ENCODE measurements at regions not wholly inside any gene's neighbourhood (a gene's known extent, or its start where the extent isn't known, plus 50 kb on each side); places are given as distances from the start of the nearest gene placed in this dataset.

- WGBS, 2 donors (ENCODE audit: low coverage in 1 of 2) = 59 to 73% methylated on average over 2 of the region's 2 CpGs
- H3K27me3 ChIP-seq = no peaks in the 10 kb centered on the region
- no peak overlapping the region for H3K4me3 ChIP-seq
- DNase-seq = no peak
- TF ChIP-seq POLR2AphosphoS5 (IDR thresholded peaks at IDR 0.05) (no peak), CTCF (IDR thresholded peaks at IDR 0.05) (no peak), EP300 (IDR thresholded peaks at IDR 0.05; ENCODE audit: low read depth) (no peak), POLR2A (IDR thresholded peaks at IDR 0.05) (no peak)
- in situ Hi-C loops (cut with MboI; ENCODE audit: low pct_ligation_motif_present in 1 of 4, low pct_unique_long_range_greater_than_20kb in 1 of 4, low sequenced_read_pairs in 3 of 4) (loop anchor here (25.0 kb wide), 4 partner anchors 264 to 1239 kb away; no protein-coding TSS in a partner anchor), intact Hi-C loops (cut with DNase I; ENCODE audit: low total_unique reads) (no loop called here)
- H3K4me1 ChIP-seq = no peaks in the 10 kb centered on the region
- H3K36me3 ChIP-seq = no peaks in the 10 kb centered on the region
- no peaks in the 10 kb centered on the region for H3K9me3 ChIP-seq
- no peak overlapping the region for H3K27ac ChIP-seq
Measured at GRCh38 chr6:53998303-53998702, 112.9 kb upstream of the MLIP start.

- H3K27me3 ChIP-seq = no peaks in the 10 kb centered on the region
- intact Hi-C loops (cut with DNase I; ENCODE audit: low total_unique reads) (no loop called here), in situ Hi-C loops (cut with MboI; ENCODE audit: low pct_ligation_motif_present in 1 of 4, low pct_unique_long_range_greater_than_20kb in 1 of 4, low sequenced_read_pairs in 3 of 4) (loop anchor here (25.0 kb wide), 4 partner anchors 263 to 1238 kb away; no protein-coding TSS in a partner anchor)
- no peak for DNase-seq
- H3K4me1 ChIP-seq = no peaks in the 10 kb centered on the region
- no peaks in the 10 kb centered on the region for H3K9me3 ChIP-seq
- TF ChIP-seq CTCF (IDR thresholded peaks at IDR 0.05) (no peak), POLR2AphosphoS5 (IDR thresholded peaks at IDR 0.05) (no peak), POLR2A (IDR thresholded peaks at IDR 0.05) (no peak), EP300 (IDR thresholded peaks at IDR 0.05; ENCODE audit: low read depth) (no peak)
- no peak overlapping the region for H3K4me3 ChIP-seq
- WGBS, 2 donors (ENCODE audit: low coverage in 1 of 2) = 84 to 93% methylated on average over 2 to 8 of the region's 8 CpGs
- H3K36me3 ChIP-seq = no peaks in the 10 kb centered on the region
- H3K27ac ChIP-seq = no peak overlapping the region
Measured at GRCh38 chr6:53999088-53999755, 112.0 kb upstream of the MLIP start.

GRCh38 chr6:54002116-54002515 is 109.1 kb upstream of the MLIP start:
- Histone ChIP-seq H3K27ac (no peak overlapping the region), H3K27me3 (no peaks in the 10 kb centered on the region), H3K4me3 (no peak overlapping the region), H3K4me1 (no peaks in the 10 kb centered on the region), H3K9me3 (no peaks in the 10 kb centered on the region), H3K36me3 (no peaks in the 10 kb centered on the region)
- WGBS, 2 donors (ENCODE audit: low coverage in 1 of 2) = 79% methylated on average over 1 of the region's 1 CpG; no CpG with 5 or more reads in 1 of the 2 donors
- no peak for DNase-seq
- no peak for TF ChIP-seq POLR2AphosphoS5 (IDR thresholded peaks at IDR 0.05)
- TF ChIP-seq CTCF (IDR thresholded peaks at IDR 0.05) = no peak
- no peak for TF ChIP-seq EP300 (IDR thresholded peaks at IDR 0.05; ENCODE audit: low read depth)
- TF ChIP-seq POLR2A (IDR thresholded peaks at IDR 0.05) = no peak
- in situ Hi-C loops (cut with MboI; ENCODE audit: low pct_ligation_motif_present in 1 of 4, low pct_unique_long_range_greater_than_20kb in 1 of 4, low sequenced_read_pairs in 3 of 4) (no loop called here), intact Hi-C loops (cut with DNase I; ENCODE audit: low total_unique reads) (no loop called here)

- Histone ChIP-seq H3K27me3 (no peaks in the 10 kb centered on the region), H3K9me3 (no peaks in the 10 kb centered on the region), H3K27ac (no peak overlapping the region), H3K36me3 (no peaks in the 10 kb centered on the region), H3K4me3 (no peak overlapping the region), H3K4me1 (no peaks in the 10 kb centered on the region)
- 71 to 81% methylated on average over 1 of the region's 1 CpG for WGBS, 2 donors (ENCODE audit: low coverage in 1 of 2)
- intact Hi-C loops (cut with DNase I; ENCODE audit: low total_unique reads) = no loop called here
- TF ChIP-seq CTCF (IDR thresholded peaks at IDR 0.05) (no peak), POLR2A (IDR thresholded peaks at IDR 0.05) (no peak), EP300 (IDR thresholded peaks at IDR 0.05; ENCODE audit: low read depth) (no peak), POLR2AphosphoS5 (IDR thresholded peaks at IDR 0.05) (no peak)
- DNase-seq = no peak
- in situ Hi-C loops (cut with MboI; ENCODE audit: low pct_ligation_motif_present in 1 of 4, low pct_unique_long_range_greater_than_20kb in 1 of 4, low sequenced_read_pairs in 3 of 4) = no loop called here
Measured at GRCh38 chr6:54003316-54003715, 107.9 kb upstream of the MLIP start.
